ENCODE measurements at regions not wholly inside any gene's neighbourhood (a gene's known extent, or its start where the extent isn't known, plus 50 kb on each side); places are given as distances from the start of the nearest gene placed in this dataset.

DNA sequence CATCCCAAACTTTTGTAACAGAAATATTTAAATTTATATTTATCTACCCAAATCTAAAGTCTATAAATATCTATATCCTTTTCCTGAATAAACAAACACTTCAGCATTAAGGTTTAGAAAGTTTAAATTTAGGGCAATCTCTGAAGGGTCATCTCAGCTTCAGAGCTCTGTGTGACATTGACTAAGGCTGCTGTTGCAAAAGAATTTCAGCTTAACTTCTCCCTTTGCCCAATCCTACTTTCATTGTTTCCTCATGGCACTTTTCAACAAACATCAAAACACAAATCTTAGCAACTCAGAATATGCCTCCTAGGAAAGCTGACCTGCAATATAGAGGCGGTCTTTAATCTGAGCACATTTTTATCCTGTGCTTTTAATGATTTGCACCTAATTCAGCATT is 79.7 kb upstream of the BANK1 start:
- TF ChIP-seq, protein P1, sequence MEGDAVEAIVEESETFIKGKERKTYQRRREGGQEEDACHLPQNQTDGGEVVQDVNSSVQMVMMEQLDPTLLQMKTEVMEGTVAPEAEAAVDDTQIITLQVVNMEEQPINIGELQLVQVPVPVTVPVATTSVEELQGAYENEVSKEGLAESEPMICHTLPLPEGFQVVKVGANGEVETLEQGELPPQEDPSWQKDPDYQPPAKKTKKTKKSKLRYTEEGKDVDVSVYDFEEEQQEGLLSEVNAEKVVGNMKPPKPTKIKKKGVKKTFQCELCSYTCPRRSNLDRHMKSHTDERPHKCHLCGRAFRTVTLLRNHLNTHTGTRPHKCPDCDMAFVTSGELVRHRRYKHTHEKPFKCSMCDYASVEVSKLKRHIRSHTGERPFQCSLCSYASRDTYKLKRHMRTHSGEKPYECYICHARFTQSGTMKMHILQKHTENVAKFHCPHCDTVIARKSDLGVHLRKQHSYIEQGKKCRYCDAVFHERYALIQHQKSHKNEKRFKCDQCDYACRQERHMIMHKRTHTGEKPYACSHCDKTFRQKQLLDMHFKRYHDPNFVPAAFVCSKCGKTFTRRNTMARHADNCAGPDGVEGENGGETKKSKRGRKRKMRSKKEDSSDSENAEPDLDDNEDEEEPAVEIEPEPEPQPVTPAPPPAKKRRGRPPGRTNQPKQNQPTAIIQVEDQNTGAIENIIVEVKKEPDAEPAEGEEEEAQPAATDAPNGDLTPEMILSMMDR (IDR thresholded peaks at IDR 0.05; ENCODE audit: low read depth, low read length): no peak

DNA sequence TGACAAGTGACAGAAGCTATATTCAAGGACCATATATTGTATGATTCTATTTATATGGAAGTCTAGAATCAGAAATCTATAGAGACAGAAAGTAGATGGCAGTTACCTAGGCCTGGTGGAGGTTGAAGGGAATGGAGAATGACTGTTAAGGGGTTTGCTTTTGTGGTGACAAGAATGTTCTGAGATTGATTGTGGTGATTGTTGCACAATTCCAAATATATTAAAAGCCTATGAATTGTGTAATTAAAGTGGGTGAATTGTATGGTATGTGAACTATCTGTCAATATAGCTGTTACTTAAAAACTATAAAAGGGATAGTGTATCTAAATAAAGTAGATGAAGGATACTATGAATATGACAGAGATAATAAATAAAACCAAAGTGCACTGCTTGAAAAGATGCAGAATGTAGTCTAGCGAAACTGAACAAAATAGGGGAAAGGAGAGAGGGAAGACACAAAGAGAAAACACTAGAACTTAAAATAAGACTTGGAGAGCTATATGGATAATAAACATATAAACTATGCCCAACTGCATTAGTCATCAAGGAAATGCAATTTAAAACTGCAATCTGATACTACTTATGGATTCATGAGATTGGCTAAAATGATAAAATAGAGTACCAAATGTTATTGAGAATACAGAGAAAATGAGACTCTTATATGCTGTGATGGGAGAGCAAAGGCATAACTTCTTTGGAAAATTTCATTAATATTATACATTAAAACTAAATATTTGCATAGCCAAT is 82.1 kb upstream of the BANK1 start:
- TF ChIP-seq, protein P1 (IDR thresholded peaks at IDR 0.05; ENCODE audit: low read depth, low read length): no peak
- H3K9me3 ChIP-seq (ENCODE audit: severe bottlenecking): peaks cover 4% of the 10 kb centered on the region
- H3K27ac ChIP-seq: no peak overlapping the region
- H3K27me3 ChIP-seq (ENCODE audit: insufficient read depth, low read depth, severe bottlenecking): no peaks in the 10 kb centered on the region
- no peaks in the 10 kb centered on the region for H3K36me3 ChIP-seq
- no peak for DNase-seq
- H3K4me3 ChIP-seq (ENCODE audit: low read depth, low read length): no peak overlapping the region

More for the DNA sequence above, 79.7 kb upstream of the BANK1 start:
- Histone ChIP-seq H3K9me3 (ENCODE audit: severe bottlenecking) (peaks cover 8% of the 10 kb centered on the region), H3K36me3 (no peaks in the 10 kb centered on the region), H3K27ac (no peak overlapping the region), H3K27me3 (ENCODE audit: insufficient read depth, low read depth, severe bottlenecking) (no peaks in the 10 kb centered on the region), H3K4me3 (ENCODE audit: low read depth, low read length) (no peak overlapping the region)
- no peak for DNase-seq

DNA sequence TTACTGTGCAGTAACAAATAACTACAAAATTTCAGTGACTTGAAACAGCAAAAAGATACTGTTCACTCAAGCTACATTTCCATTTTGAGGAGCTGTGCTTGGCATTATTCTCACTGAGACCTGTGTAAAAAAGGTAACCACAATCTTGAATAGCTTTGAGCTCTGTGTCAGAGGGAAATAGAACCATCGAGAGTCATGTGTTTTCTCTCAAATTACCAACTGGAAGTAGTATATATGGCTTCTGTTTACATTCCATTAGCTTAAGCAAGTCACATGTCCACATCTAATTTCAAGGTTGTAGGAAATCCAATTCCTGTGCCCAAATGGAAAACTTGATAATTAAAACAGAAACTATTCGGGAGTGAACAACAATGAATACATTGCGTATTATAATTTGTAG is 82.9 kb upstream of the BANK1 start:
- H3K36me3 ChIP-seq: no peaks in the 10 kb centered on the region
- no peak for DNase-seq
- no peak overlapping the region for H3K27ac ChIP-seq

DNA sequence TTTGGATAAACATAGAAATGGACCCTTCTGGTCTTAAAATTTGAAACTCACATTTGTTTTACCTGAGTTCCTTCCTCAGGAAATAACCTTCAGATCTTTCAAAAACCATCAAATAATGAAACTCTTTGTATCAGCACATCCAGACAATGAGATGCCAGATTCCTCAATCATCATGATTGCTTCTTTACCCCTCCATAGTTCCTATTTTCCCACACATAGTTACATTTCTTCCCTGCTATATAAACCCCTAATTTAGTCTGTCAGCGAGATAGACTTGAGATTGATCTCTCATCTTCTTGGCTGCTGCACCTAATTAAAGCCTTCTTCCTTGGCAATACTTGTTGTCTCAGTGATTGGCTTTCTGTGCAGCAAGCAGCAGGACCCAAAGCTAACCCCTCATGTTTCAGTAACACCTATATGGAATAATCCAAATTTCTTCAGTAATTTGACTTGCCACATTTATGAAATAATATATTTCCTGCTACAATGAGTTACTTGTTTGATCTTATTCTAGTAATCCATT is 83.9 kb upstream of the BANK1 start:
- TF ChIP-seq, protein P1 (IDR thresholded peaks at IDR 0.05; ENCODE audit: low read depth, low read length): no peak
- no peak overlapping the region for H3K27ac ChIP-seq
- no peaks in the 10 kb centered on the region for H3K27me3 ChIP-seq (ENCODE audit: insufficient read depth, low read depth, severe bottlenecking)
- H3K9me3 ChIP-seq (ENCODE audit: severe bottlenecking): peaks cover 4% of the 10 kb centered on the region
- H3K4me3 ChIP-seq (ENCODE audit: low read depth, low read length): no peak overlapping the region
- no peak for DNase-seq
- H3K36me3 ChIP-seq: no peaks in the 10 kb centered on the region

More for the DNA sequence above, 82.9 kb upstream of the BANK1 start:
- H3K9me3 ChIP-seq (ENCODE audit: severe bottlenecking): peaks cover 4% of the 10 kb centered on the region
- TF ChIP-seq, protein P1 (IDR thresholded peaks at IDR 0.05; ENCODE audit: low read depth, low read length): no peak
- no peak overlapping the region for H3K4me3 ChIP-seq (ENCODE audit: low read depth, low read length)
- H3K27me3 ChIP-seq (ENCODE audit: insufficient read depth, low read depth, severe bottlenecking): no peaks in the 10 kb centered on the region

DNA sequence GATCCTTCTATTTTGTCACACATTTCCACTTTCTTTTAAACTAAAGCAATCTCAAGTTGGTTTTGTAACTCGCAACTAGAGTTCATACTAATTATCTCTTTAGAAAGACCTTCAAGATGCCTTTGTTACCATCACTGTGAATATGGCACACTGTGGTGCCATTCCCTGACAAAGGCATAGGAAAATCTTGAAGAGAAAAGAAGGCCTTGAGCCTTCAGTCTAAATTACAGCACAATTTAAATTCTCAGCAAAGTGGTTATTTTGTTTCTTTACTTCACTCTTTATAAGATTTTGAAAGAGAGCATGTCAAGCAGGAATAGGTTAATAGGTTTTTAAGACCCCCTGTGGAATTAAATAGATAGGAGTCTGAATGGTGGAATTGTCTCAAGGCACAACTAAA is 89.0 kb upstream of the BANK1 start:
- Histone ChIP-seq H3K4me3 (ENCODE audit: low read depth, low read length) (no peak overlapping the region), H3K36me3 (no peaks in the 10 kb centered on the region), H3K27ac (no peak overlapping the region), H3K27me3 (ENCODE audit: insufficient read depth, low read depth, severe bottlenecking) (no peaks in the 10 kb centered on the region), H3K9me3 (ENCODE audit: severe bottlenecking) (peaks cover 1% of the 10 kb centered on the region)
- DNase-seq: no peak
- TF ChIP-seq, protein P1 (IDR thresholded peaks at IDR 0.05; ENCODE audit: low read depth, low read length): no peak
